ENCODE measurements at regions not wholly inside any gene's neighbourhood (a gene's known extent, or its start where the extent isn't known, plus 50 kb on each side); places are given as distances from the start of the nearest gene placed in this dataset.
"Not testable (repeated sequence)": the region's sequence is repeated elsewhere in the genome, so short reads cannot be mapped to it uniquely, and the experiment has no call there.

- 44 to 46% methylated on average over 4 of the region's 4 CpGs for WGBS, 2 donors
- no peaks in the 10 kb centered on the region for H3K27me3 ChIP-seq (ENCODE audit: control insufficient read depth in 1 of 2, insufficient read depth in 2 of 2, low read length in 2 of 2)
- no peaks in the 10 kb centered on the region for H3K4me1 ChIP-seq (ENCODE audit: control insufficient read depth in 2 of 2, insufficient read depth in 2 of 2, low read length in 1 of 2)
- H3K9me3 ChIP-seq (ENCODE audit: control insufficient read depth in 2 of 2, insufficient read depth in 1 of 2, low read depth in 1 of 2, low read length in 1 of 2): no peaks in the 10 kb centered on the region
- H3K27ac ChIP-seq (ENCODE audit: low read depth in 2 of 2, low read length in 1 of 2): peak overlapping the region; percentile 64 to 79
- no peaks in the 10 kb centered on the region for H3K36me3 ChIP-seq (ENCODE audit: control insufficient read depth in 2 of 2, insufficient read depth in 2 of 2, low read length in 1 of 2)
- no peak overlapping the region for H3K4me3 ChIP-seq (ENCODE audit: low read depth in 1 of 2, low read length in 2 of 2)
These were observed 103.5 kb upstream of the SLC7A14 start for GRCh38 chr3:170689296-170689829.

- not testable (repeated sequence) for H3K27me3 ChIP-seq (ENCODE audit: control insufficient read depth in 1 of 2, insufficient read depth in 2 of 2, low read length in 2 of 2); H3K36me3 ChIP-seq (ENCODE audit: control insufficient read depth in 2 of 2, insufficient read depth in 2 of 2, low read length in 1 of 2); H3K4me1 ChIP-seq (ENCODE audit: control insufficient read depth in 2 of 2, insufficient read depth in 2 of 2, low read length in 1 of 2); H3K27ac ChIP-seq (ENCODE audit: low read depth in 2 of 2, low read length in 1 of 2); H3K4me3 ChIP-seq (ENCODE audit: low read depth in 1 of 2, low read length in 2 of 2); H3K9me3 ChIP-seq (ENCODE audit: control insufficient read depth in 2 of 2, insufficient read depth in 1 of 2, low read depth in 1 of 2, low read length in 1 of 2)
- 95 to 97% methylated on average over 4 of the region's 4 CpGs for WGBS, 2 donors
These were observed 102.3 kb upstream of the SLC7A14 start for GRCh38 chr3:170688222-170688621.

- no peaks in the 10 kb centered on the region for H3K36me3 ChIP-seq (ENCODE audit: control insufficient read depth in 2 of 2, insufficient read depth in 2 of 2, low read length in 1 of 2)
- no peaks in the 10 kb centered on the region for H3K27me3 ChIP-seq (ENCODE audit: control insufficient read depth in 1 of 2, insufficient read depth in 2 of 2, low read length in 2 of 2)
- H3K9me3 ChIP-seq (ENCODE audit: control insufficient read depth in 2 of 2, insufficient read depth in 1 of 2, low read depth in 1 of 2, low read length in 1 of 2): no peaks in the 10 kb centered on the region
- H3K4me1 ChIP-seq (ENCODE audit: control insufficient read depth in 2 of 2, insufficient read depth in 2 of 2, low read length in 1 of 2): no peaks in the 10 kb centered on the region
- H3K27ac ChIP-seq (ENCODE audit: low read depth in 2 of 2, low read length in 1 of 2): no peak overlapping the region
- no peak overlapping the region for H3K4me3 ChIP-seq (ENCODE audit: low read depth in 1 of 2, low read length in 2 of 2)
These were observed 94.7 kb upstream of the SLC7A14 start for GRCh38 chr3:170680593-170680992.

GRCh38 chr3:170679190-170679589 lies 93.3 kb upstream of the SLC7A14 start:
- no peak overlapping the region for H3K4me3 ChIP-seq (ENCODE audit: low read depth in 1 of 2, low read length in 2 of 2)
- no peaks in the 10 kb centered on the region for H3K9me3 ChIP-seq (ENCODE audit: control insufficient read depth in 2 of 2, insufficient read depth in 1 of 2, low read depth in 1 of 2, low read length in 1 of 2)
- WGBS, 2 donors: 88 to 90% methylated on average over 3 of the region's 3 CpGs
- H3K36me3 ChIP-seq (ENCODE audit: control insufficient read depth in 2 of 2, insufficient read depth in 2 of 2, low read length in 1 of 2): no peaks in the 10 kb centered on the region
- no peaks in the 10 kb centered on the region for H3K27me3 ChIP-seq (ENCODE audit: control insufficient read depth in 1 of 2, insufficient read depth in 2 of 2, low read length in 2 of 2)
- no peaks in the 10 kb centered on the region for H3K4me1 ChIP-seq (ENCODE audit: control insufficient read depth in 2 of 2, insufficient read depth in 2 of 2, low read length in 1 of 2)
- no peak overlapping the region for H3K27ac ChIP-seq (ENCODE audit: low read depth in 2 of 2, low read length in 1 of 2)

GRCh38 chr3:170670504-170670903 lies 84.6 kb upstream of the SLC7A14 start:
- Histone ChIP-seq H3K4me3 (ENCODE audit: low read depth in 1 of 2, low read length in 2 of 2) (no peak overlapping the region), H3K36me3 (ENCODE audit: control insufficient read depth in 2 of 2, insufficient read depth in 2 of 2, low read length in 1 of 2) (no peaks in the 10 kb centered on the region), H3K9me3 (ENCODE audit: control insufficient read depth in 2 of 2, insufficient read depth in 1 of 2, low read depth in 1 of 2, low read length in 1 of 2) (peaks cover 2% of the 10 kb centered on the region in 2 donors), H3K27ac (ENCODE audit: low read depth in 2 of 2, low read length in 1 of 2) (no peak overlapping the region), H3K27me3 (ENCODE audit: control insufficient read depth in 1 of 2, insufficient read depth in 2 of 2, low read length in 2 of 2) (no peaks in the 10 kb centered on the region), H3K4me1 (ENCODE audit: control insufficient read depth in 2 of 2, insufficient read depth in 2 of 2, low read length in 1 of 2) (no peaks in the 10 kb centered on the region)

- H3K4me3 ChIP-seq (ENCODE audit: low read depth in 1 of 2, low read length in 2 of 2); H3K36me3 ChIP-seq (ENCODE audit: control insufficient read depth in 2 of 2, insufficient read depth in 2 of 2, low read length in 1 of 2); H3K27me3 ChIP-seq (ENCODE audit: control insufficient read depth in 1 of 2, insufficient read depth in 2 of 2, low read length in 2 of 2); H3K27ac ChIP-seq (ENCODE audit: low read depth in 2 of 2, low read length in 1 of 2); H3K4me1 ChIP-seq (ENCODE audit: control insufficient read depth in 2 of 2, insufficient read depth in 2 of 2, low read length in 1 of 2); H3K9me3 ChIP-seq (ENCODE audit: control insufficient read depth in 2 of 2, insufficient read depth in 1 of 2, low read depth in 1 of 2, low read length in 1 of 2): not testable (repeated sequence)
- 91 to 97% methylated on average over 3 of the region's 3 CpGs for WGBS, 2 donors
These were observed 77.1 kb upstream of the SLC7A14 start for GRCh38 chr3:170662986-170663385.

GRCh38 chr3:170660139-170660538 lies 74.3 kb upstream of the SLC7A14 start:
- Histone ChIP-seq H3K36me3 (ENCODE audit: control insufficient read depth in 2 of 2, insufficient read depth in 2 of 2, low read length in 1 of 2) (no peaks in the 10 kb centered on the region), H3K4me3 (ENCODE audit: low read depth in 1 of 2, low read length in 2 of 2) (no peak overlapping the region), H3K9me3 (ENCODE audit: control insufficient read depth in 2 of 2, insufficient read depth in 1 of 2, low read depth in 1 of 2, low read length in 1 of 2) (no peaks in the 10 kb centered on the region), H3K27ac (ENCODE audit: low read depth in 2 of 2, low read length in 1 of 2) (no peak overlapping the region), H3K4me1 (ENCODE audit: control insufficient read depth in 2 of 2, insufficient read depth in 2 of 2, low read length in 1 of 2) (no peaks in the 10 kb centered on the region), H3K27me3 (ENCODE audit: control insufficient read depth in 1 of 2, insufficient read depth in 2 of 2, low read length in 2 of 2) (no peaks in the 10 kb centered on the region)
- WGBS, 2 donors: 65 to 82% methylated on average over 5 of the region's 5 CpGs

GRCh38 chr3:170657312-170657711 lies 71.4 kb upstream of the SLC7A14 start:
- no peaks in the 10 kb centered on the region for H3K27me3 ChIP-seq (ENCODE audit: control insufficient read depth in 1 of 2, insufficient read depth in 2 of 2, low read length in 2 of 2)
- H3K27ac ChIP-seq (ENCODE audit: low read depth in 2 of 2, low read length in 1 of 2): no peak overlapping the region
- no peaks in the 10 kb centered on the region for H3K9me3 ChIP-seq (ENCODE audit: control insufficient read depth in 2 of 2, insufficient read depth in 1 of 2, low read depth in 1 of 2, low read length in 1 of 2)
- no peaks in the 10 kb centered on the region for H3K36me3 ChIP-seq (ENCODE audit: control insufficient read depth in 2 of 2, insufficient read depth in 2 of 2, low read length in 1 of 2)
- no peak overlapping the region for H3K4me3 ChIP-seq (ENCODE audit: low read depth in 1 of 2, low read length in 2 of 2)
- H3K4me1 ChIP-seq (ENCODE audit: control insufficient read depth in 2 of 2, insufficient read depth in 2 of 2, low read length in 1 of 2): no peaks in the 10 kb centered on the region
- WGBS, 2 donors: 83 to 85% methylated on average over 2 of the region's 2 CpGs

GRCh38 chr3:170656284-170656683 lies 70.4 kb upstream of the SLC7A14 start:
- Histone ChIP-seq H3K27ac (ENCODE audit: low read depth in 2 of 2, low read length in 1 of 2) (no peak overlapping the region), H3K4me3 (ENCODE audit: low read depth in 1 of 2, low read length in 2 of 2) (no peak overlapping the region), H3K4me1 (ENCODE audit: control insufficient read depth in 2 of 2, insufficient read depth in 2 of 2, low read length in 1 of 2) (no peaks in the 10 kb centered on the region), H3K27me3 (ENCODE audit: control insufficient read depth in 1 of 2, insufficient read depth in 2 of 2, low read length in 2 of 2) (no peaks in the 10 kb centered on the region), H3K9me3 (ENCODE audit: control insufficient read depth in 2 of 2, insufficient read depth in 1 of 2, low read depth in 1 of 2, low read length in 1 of 2) (no peaks in the 10 kb centered on the region), H3K36me3 (ENCODE audit: control insufficient read depth in 2 of 2, insufficient read depth in 2 of 2, low read length in 1 of 2) (no peaks in the 10 kb centered on the region)
- 83 to 84% methylated on average over 2 of the region's 2 CpGs for WGBS, 2 donors

GRCh38 chr3:170653801-170654200 lies 67.9 kb upstream of the SLC7A14 start:
- no peak overlapping the region for H3K27ac ChIP-seq (ENCODE audit: low read depth in 2 of 2, low read length in 1 of 2)
- 88 to 94% methylated on average over 21 of the region's 21 CpGs for WGBS, 2 donors

More at GRCh38 chr3:170653801-170654200, 67.9 kb upstream of the SLC7A14 start:
- no peaks in the 10 kb centered on the region for H3K4me1 ChIP-seq (ENCODE audit: control insufficient read depth in 2 of 2, insufficient read depth in 2 of 2, low read length in 1 of 2)
- H3K27me3 ChIP-seq (ENCODE audit: control insufficient read depth in 1 of 2, insufficient read depth in 2 of 2, low read length in 2 of 2): peaks cover 0 to 3% of the 10 kb centered on the region in 2 donors
- no peaks in the 10 kb centered on the region for H3K36me3 ChIP-seq (ENCODE audit: control insufficient read depth in 2 of 2, insufficient read depth in 2 of 2, low read length in 1 of 2)
- H3K4me3 ChIP-seq (ENCODE audit: low read depth in 1 of 2, low read length in 2 of 2): no peak overlapping the region
- no peaks in the 10 kb centered on the region for H3K9me3 ChIP-seq (ENCODE audit: control insufficient read depth in 2 of 2, insufficient read depth in 1 of 2, low read depth in 1 of 2, low read length in 1 of 2)
